GM18858 (cell line): ENCODE measurements at regions not wholly inside any gene's neighbourhood (a gene's known extent, or its start where the extent isn't known, plus 50 kb on each side); places are given as distances from the start of the nearest gene placed in this dataset.

Experiments
- ATAC-seq: cut with Tn5 transposase; IDR thresholded peaks from one replicate; pipeline ENCODE4 v1.9.1; 2021; ENCODE audit not compliant: unreplicated experiment

GRCh38 chr2:19725392-19725791 is 176.4 kb downstream of the TTC32 start:
- ATAC-seq: no peak

GRCh38 chr2:19723021-19723420 is 178.8 kb downstream of the TTC32 start:
- ATAC-seq: no peak

GRCh38 chr2:19722531-19722971 is 179.2 kb downstream of the TTC32 start:
- no peak for ATAC-seq

- ATAC-seq: no peak
These were observed 181.5 kb downstream of the TTC32 start for GRCh38 chr2:19720306-19720705.

GRCh38 chr2:19719540-19719939 is 182.2 kb downstream of the TTC32 start:
- ATAC-seq: no peak

DNA sequence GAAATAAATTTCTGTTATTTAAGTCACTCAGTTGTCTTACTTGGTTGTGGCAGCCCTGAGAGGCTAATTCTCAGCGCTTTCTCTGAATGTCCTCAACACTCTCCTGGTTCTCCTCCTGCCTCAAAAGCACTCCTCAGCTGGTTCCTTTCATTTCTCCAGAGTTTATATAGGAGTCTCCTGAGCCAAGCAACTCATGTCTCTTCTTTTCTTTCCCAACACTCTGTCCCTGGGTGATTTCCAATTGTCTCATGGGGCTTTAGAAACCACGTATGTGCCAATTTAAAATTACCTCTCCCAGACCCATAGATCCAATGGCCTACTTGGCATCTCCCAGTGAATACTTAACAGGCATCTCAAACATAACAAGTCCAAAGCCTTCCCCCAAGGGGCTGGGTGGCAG is 184.3 kb downstream of the TTC32 start:
- ATAC-seq: no peak

- no peak for ATAC-seq
These were observed 186.9 kb downstream of the TTC32 start for GRCh38 chr2:19714926-19715325.

DNA sequence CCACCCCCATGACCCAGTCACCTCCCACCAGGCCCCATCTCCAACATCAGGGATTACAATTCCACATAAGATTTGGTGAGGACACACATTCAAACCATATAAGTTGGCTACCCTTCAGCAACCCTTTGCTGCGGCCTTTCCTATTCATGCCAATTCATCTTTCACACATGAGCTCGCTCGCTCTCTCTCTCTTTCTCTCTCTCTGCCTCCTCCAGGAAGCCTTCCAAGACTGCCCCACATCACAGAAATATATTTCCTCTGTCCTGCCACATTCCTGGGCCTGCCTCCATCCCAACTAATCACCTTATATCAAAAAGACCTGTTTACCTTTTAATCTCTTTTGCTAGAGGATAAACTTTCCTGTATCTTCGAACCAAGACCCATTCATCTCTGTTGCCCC is 188.9 kb downstream of the TTC32 start:
- ATAC-seq: no peak

- ATAC-seq: no peak
These were observed 190.1 kb downstream of the TTC32 start for GRCh38 chr2:19711470-19712372.

DNA sequence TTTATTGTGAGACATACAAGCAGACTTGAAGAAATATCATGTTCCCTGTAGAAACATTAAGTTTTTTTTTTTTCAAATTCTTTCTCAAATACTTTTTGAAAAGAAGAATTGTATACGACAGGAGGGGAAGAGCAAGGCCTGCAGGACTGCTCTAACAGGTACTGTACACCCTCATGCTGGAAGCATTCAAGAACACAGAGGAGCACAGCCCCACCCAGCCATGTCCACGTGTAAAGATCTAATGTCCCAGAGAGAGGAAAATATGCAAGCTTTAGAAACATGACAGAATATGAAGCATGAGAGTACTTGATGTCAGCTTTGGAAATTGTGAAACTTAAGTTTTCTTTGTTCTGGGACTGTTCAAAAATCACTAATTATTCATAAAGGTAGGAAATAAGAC is 191.6 kb downstream of the TTC32 start:
- no peak for ATAC-seq

- no peak for ATAC-seq
These were observed 192.2 kb downstream of the TTC32 start for GRCh38 chr2:19709553-19709952.

DNA sequence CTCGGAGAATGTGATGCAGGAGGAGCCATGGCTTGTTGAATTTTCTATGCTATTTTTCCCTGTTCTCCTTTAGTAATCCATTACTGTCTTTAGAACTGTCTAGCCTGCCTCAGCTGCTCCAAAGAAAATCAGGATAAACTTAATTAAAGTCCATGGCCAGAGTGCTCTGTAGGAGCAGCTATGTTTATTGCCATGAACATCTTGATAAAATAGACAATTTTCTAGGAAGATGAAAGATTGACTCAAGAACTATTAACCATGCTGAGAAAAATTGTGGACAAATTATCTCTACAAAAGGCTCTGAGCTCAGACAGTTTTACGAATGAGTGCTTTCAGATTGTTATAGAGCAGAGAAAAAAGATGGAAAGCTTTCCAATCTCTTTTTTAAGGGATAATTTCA is 193.0 kb downstream of the TTC32 start:
- no peak for ATAC-seq

DNA sequence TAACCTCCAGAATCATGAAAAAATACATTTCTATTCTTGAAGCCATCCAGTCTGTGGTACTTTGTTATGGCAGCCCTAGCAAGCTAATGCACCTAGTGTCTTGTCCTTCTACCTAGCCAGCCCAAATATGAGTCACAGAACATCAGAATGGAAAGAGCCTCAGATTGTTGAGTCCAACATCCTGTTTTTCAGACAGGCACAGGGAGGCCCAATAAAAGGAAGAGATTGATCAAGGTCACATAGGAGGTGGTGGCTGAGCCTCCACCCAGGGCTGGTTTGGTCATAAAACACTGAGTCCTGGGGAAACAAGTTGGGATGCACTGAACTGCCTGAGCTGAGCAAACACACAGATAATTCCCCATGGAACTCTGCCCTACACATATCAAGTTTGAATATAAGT is 195.5 kb downstream of the TTC32 start:
- ATAC-seq: no peak

DNA sequence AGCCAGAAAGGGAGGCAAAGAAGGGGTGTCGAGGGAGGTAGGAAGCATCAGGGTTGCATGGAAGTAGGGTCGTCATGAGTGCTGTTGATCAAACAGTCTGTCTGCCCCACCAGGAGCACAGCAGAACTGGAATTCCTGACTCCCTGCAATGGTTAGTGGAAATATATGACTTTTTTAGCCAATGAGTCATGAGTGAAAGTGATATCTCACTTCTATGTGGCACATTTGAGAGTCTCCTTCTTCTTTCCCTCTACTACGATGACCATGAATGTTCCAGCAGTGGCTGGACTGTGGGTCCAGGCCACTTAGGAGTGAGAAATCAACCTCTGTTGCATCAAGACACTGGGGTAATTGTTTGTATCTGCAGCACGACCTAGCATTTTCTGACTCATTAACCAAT is 199.5 kb downstream of the TTC32 start:
- no peak for ATAC-seq

- ATAC-seq: no peak
These were observed 200.8 kb downstream of the TTC32 start for GRCh38 chr2:19700861-19701585.

DNA sequence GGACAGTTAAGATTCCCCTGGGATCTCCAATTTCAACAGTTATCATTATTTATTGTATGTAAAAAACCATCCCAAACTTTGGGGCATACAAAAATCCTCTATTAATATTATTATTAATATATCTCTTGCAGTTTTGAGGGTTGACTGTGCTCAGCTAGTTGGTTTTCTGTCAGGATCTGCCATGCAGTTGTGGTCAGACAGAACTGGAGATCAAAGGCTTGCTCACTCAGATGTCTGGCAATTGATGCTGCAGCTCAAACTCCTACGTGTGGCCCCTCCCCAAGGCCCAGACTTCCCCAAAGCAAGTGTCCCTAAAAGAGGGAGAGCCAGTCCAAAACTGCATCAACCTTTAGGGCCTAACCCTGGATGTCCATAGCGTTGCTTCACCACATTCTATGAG is 204.7 kb downstream of the TTC32 start:
- ATAC-seq: no peak

GRCh38 chr2:19695706-19696105 is 206.1 kb downstream of the TTC32 start:
- ATAC-seq: no peak

GRCh38 chr2:19691892-19692291 is 209.9 kb downstream of the TTC32 start:
- ATAC-seq: no peak

DNA sequence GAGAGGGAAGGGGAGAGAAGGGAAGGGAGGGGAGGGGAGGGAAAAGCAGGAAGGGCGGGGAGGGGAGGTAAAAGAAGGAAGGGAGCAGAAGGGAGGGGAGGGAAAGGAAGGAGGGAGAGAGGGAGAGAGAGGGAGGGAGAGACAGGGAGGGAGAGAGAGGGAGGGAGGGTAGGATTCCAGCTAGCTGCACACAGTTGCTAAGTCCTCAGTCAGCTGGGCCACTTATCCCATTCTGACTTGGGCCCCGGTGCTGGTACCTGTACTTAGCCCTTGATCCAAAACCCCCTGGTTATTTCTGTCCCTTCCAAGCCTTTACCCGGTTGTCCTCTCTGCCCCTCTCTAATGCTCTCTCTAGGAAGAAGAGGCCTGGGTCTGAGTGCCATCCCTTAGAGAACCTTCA is 211.4 kb downstream of the TTC32 start:
- no peak for ATAC-seq

DNA sequence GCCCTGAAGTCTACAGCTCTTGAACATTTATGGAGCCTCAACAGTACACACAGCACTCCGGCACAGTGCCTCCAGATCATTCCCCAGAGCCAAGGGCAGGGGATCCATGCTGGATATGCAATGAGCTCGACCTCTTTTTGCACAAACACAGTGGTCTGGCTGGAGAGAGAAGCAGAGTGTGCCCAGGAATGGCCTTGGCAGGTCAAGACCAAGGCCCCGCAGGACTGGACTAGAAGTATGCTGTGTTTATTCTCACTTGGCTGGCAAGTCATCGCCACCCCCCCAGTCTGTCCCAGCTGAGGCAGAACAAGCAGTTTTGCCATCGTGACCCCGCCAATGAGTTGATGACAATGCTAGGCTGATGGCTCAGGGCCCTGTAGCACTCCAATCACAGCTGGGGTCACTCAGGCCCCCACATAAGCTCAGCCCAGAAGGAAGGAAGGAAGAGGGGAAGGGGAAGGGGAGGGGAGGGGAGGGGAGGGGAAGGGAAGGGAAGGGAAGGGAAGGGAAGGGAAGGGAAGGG is 212.1 kb downstream of the TTC32 start:
- no peak for ATAC-seq

DNA sequence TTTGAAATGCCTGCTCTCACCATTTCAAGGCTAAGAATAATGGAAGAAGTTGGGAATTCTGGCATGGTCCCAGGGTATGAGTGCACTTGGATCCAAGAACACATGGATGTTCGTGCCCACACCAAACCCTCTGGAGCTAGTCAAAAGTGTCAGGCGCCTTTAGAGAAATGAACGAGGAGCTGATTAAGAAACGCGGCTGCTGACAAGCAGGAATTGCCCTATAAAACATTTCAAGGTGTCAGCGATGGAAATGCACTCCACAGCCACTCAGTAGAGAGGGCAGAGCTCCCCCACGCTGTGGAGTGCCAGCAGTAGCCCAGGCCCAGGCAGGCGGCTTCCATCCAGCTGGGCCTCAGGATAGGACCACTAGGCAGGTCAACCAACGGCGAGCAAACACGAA is 213.7 kb downstream of the TTC32 start:
- no peak for ATAC-seq

DNA sequence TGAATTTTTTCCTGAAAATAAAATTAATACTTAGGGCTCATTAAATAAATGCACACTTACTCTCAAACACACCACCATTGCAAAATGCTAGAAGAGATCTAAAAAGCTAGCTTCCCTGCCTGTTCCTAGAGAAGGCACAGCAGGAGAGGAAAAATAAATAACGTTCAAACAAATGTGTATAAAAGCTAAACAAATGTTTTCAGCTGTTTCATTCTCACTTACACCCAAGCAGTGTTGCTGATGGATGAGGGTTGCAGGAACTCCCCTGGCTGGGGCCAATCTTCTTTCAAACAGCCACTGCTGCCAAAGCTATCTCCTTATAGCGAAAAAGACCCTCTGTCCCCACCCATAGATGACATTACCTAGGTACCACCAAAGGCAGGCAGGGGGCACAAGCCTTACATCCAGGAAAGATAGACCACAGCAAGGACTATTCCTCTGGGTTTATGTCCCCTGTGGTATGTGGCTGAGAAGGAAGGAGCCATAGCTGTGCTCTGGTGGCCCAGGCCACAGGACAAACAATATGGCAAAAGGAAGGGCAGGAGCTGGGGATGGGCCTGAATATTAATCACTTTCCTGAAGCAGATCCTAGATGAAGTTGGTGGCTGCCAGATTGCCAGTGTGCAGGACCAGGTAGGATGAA is 214.6 kb downstream of the TTC32 start:
- no peak for ATAC-seq
